UCSD-AML1 (cell line): ENCODE measurements at regions not wholly inside any gene's neighbourhood (a gene's known extent, or its start where the extent isn't known, plus 50 kb on each side); places are given as distances from the start of the nearest gene placed in this dataset.

Experiments
- DNase-seq: peaks from one replicate; lab custom pipeline; 2025; ENCODE audit not compliant: unreplicated experiment; lab: John Stamatoyannopoulos, UW

DNA sequence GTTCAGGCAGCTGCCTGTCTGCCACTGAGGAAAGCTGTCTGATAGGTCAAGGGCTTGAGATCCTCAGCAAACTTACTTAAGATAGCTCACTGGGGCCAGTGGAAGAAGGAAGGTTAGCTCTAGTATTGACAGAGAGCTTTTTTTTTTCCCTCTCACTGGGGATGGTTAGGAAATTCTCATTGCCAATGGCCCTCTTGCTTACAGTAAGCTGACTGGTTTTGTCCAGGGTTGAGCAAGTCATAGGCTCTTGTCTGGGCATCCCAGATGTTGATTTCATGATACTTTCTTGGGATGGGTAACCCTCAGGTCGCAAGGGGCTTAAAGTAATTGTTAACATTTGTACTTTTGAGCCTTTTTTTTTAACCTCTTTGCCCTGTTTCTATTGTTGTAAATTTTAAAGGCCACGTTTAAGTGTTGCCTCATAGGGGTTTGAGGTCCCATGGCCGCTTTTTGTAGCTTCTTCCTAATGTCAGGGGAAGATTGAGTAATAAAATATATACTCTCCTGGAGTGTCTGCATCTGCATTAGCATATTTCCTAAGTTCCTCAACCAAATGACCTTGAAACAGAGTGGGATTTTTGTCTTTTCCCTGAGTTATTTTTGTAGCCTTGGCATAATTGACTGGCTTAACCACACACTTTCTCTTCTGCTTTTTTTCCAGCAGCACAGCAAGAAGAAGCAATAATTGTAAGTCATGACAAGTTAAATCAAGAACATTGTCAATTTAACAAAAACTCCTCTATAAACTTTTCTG is 716.0 kb downstream of the LRFN5 start:
- no peak for DNase-seq

GRCh38 chr14:42319996-42320395 is 713.3 kb downstream of the LRFN5 start:
- no peak for DNase-seq

GRCh38 chr14:42316693-42317092 is 710.0 kb downstream of the LRFN5 start:
- DNase-seq, result no peak

- DNase-seq, result no peak
Observed at GRCh38 chr14:42311876-42312275, 705.2 kb downstream of the LRFN5 start.

DNA sequence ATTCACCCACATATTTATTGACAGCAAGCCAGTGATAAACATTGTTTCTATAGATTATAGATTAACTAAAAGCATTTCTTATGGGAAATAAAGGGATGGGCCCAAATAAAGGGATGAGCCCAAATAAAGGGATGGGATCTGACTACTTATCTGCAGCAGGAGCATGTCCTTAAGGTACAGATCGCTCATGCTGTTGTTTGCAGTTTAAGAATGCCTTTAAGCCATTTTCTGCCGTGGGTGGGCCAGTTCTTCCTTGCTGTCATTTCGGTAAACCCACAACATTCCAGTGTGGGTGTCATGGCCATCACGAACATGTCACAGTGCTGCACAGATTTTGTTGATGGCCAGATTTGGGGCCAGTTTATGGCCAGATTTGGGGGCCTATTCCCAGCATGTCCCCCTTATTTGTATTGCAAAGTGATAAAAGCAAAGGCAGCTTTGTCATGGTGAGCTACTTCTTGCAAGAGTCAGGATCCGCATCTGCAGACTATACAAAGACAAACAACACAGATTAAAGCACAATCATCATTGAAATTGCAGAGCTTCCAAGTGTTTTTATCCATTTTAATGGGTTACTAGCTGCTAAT is 700.7 kb downstream of the LRFN5 start:
- DNase-seq, result no peak

GRCh38 chr14:42299692-42300091 is 693.0 kb downstream of the LRFN5 start:
- no peak for DNase-seq

GRCh38 chr14:42293180-42293579 is 686.5 kb downstream of the LRFN5 start:
- DNase-seq, result no peak

DNA sequence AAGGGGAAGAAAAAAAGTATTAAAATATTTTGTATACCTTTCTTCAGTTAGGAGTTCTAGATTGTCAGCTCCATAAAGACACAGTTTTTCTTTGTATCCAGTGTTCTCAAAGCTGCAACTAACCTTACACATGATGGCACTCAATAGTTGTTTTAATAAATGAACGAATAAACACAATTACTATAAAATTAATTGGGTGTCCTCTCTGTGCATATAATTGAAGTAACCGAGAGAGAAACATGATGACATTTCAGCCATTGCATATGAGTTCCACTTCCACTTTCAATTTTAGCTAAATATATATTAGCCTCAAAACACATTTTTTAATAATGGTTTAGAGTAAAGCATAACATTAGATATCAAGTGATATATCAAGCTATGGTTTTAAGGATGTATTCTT is 671.2 kb downstream of the LRFN5 start:
- DNase-seq, result no peak

- no peak for DNase-seq
Observed at GRCh38 chr14:42269234-42269633, 662.6 kb downstream of the LRFN5 start.

- DNase-seq, result no peak
Observed at GRCh38 chr14:42248131-42248530, 641.5 kb downstream of the LRFN5 start.

- DNase-seq, result no peak
Observed at GRCh38 chr14:42241101-42241500, 634.4 kb downstream of the LRFN5 start.

GRCh38 chr14:42229976-42230375 is 623.3 kb downstream of the LRFN5 start:
- DNase-seq, result no peak

DNA sequence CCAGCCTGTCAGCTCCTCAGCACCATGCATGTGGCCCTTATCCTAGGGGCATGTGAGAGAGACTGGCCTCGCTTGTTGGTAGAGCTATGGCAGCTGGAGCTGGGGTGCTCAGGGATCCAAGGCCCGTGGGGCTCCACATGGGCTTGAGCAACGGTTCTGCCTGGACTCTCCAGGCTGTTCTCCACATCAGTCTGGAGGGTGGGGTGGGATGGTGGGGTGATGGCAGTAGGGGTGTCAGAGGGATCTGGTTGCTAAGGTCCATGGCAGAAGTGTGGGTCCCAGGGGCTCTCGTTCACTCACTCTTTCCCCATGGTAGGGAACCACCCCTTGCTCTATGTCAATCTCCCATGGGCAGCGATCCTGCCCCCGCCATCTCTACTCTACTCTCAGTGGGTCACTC is 622.6 kb downstream of the LRFN5 start:
- no peak for DNase-seq

- peak; percentile 9 for DNase-seq
Observed at GRCh38 chr14:42228611-42229010, 621.9 kb downstream of the LRFN5 start.

DNA sequence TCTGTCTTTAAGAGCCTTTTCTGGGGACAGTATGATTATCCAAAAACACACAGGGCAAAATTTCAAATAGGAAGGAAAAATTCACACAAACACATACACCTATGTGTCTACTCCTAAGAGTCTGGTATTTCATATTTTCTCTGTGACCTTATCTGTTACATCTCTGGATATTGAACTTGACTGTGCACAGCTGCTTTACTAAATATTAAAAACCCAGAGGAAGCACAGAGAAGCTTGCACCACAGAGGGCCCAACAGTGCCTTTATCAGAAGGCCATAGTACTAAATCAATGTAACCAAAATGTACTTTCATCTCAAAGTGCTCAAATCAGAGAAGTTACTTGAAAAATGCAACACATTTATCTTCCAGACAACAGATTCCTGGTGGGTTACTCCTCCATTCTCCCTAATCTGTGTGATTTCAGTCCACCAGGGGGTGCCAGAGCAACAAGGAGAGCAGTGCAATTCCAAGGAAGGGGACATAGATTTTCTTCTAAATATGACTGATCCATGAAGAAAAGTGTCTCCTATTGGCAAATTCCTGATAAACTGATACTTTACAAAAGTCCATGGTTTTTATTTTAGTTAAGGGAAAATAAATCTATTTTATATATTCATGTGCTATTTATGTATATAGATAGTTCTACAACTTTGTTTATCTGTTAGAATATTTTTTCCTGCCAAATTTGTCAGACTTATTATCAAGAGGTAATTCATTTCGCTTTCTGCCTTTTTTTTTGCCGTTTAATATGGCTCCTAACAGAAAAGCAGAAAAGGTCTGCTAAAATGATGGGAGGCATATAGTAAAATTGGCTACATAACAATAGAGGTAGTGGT is 617.6 kb downstream of the LRFN5 start:
- DNase-seq, result peak; percentile 27

- DNase-seq, result no peak
Observed at GRCh38 chr14:42222924-42223471, 616.3 kb downstream of the LRFN5 start.

DNA sequence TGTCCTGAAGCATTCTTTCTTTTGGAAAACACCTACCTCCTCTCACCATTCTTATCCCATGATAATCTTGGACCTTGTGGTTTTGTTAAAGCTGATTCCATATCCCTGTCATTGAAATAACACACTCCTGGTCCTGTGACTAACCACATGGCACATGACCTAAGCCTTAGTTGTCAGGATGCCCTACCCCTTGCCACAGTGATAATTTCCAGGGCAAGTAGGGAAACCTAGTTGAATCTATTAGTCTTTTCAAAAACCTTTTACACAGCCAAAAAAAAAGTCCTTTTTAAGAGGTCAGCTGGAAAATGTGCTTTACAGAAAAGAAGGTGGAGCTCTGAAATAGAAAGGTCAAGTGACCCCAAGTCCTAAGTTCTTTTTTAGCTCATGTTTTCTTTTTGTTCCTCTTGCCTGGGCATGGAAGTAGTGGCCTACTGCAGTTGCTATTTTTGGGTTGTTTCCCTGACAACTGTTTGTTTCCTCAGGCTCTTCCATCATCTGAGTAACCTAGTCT is 608.4 kb downstream of the LRFN5 start:
- no peak for DNase-seq

DNA sequence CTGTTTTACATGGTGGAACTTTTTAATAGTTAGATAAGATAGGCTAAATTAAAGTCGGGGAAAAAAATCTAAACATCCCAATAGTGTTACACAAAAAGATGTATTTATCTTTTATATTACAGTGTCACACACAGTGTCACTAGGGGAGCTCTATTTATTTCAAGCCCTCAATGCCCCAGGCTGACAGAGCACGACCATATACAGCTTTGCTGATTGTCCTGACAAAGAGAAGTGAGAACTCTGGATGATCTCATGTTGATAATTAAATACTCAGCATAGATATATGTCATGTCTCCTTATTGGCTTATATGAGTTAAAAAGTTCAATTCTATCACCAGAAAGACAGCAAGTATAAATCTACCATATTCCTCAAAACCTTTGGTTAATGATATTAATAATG is 594.3 kb downstream of the LRFN5 start:
- no peak for DNase-seq

GRCh38 chr14:42198010-42198409 is 591.3 kb downstream of the LRFN5 start:
- DNase-seq, result no peak

DNA sequence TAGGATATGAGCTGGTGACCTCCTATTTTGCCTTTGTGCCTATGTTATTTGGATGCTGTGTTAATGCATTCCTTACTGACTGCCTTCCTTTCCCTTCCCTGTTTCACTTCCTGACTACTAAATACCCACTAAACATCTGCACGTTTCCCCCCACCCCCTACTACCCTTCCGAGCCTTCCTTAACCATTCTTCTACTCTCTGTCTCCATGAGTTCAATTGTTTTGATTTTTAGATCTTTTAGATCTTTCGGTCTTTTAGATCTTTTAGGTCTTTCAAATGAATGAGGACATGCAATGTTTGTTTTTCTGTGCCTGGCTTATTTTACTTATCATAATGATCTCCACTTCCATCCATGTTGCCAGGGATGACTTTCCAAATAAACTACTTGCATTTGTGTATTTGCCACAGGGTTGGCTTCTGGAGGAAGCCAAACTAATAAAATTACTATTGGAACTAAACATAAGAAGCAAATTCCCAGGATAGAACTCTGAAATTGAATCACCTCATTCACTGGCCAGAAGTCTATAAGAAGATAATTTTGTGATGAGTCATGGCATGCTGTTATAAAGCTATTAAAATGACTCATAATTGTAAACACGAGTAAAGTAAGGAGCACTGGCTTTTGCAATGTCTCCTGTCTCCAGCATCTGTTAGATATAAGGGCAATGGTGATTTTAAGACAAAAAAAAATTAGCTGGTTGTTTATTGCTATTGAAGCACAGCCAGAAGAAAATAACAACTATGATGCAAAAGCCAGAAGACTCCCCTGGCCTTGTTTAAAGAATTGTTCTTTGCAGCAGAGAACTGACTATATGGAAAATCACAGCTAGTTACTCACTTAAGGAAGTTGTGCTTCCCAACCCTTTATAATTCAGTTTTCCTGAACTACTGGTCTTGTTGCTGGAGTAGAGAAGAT is 586.3 kb downstream of the LRFN5 start:
- no peak for DNase-seq
